SIG-M5 (cell line): ENCODE measurements at regions not wholly inside any gene's neighbourhood (a gene's known extent, or its start where the extent isn't known, plus 50 kb on each side); places are given as distances from the start of the nearest gene placed in this dataset.
A peak's percentile ranks its signal among the peaks of the same experiment; 100 is the strongest.
"Not testable (repeated sequence)": the region's sequence is repeated elsewhere in the genome, so short reads cannot be mapped to it uniquely, and the experiment has no call there.

Experiments
- DNase-seq: peaks from one replicate; lab custom pipeline; 2025; lab: John Stamatoyannopoulos, UW

GRCh38 chr15:79673416-79674123 is 223.2 kb downstream of the MTHFS start:
- peak; percentile 11 for DNase-seq

- DNase-seq: no peak
Observed at GRCh38 chr15:79674124-79674465, 222.7 kb downstream of the MTHFS start.

GRCh38 chr15:79675982-79676381 is 220.8 kb downstream of the MTHFS start:
- no peak for DNase-seq

GRCh38 chr15:79676621-79677020 is 220.2 kb downstream of the MTHFS start:
- DNase-seq: no peak

GRCh38 chr15:79677241-79677640 is 219.6 kb downstream of the MTHFS start:
- no peak for DNase-seq

- no peak for DNase-seq
Observed at GRCh38 chr15:79678032-79678701, 218.6 kb downstream of the MTHFS start.

GRCh38 chr15:79680720-79681119 is 216.1 kb downstream of the MTHFS start:
- no peak for DNase-seq

- no peak for DNase-seq
Observed at GRCh38 chr15:79682285-79682684, 214.5 kb downstream of the MTHFS start.

GRCh38 chr15:79682851-79683288 is 213.9 kb downstream of the MTHFS start:
- DNase-seq: no peak

- no peak for DNase-seq
Observed at GRCh38 chr15:79689030-79689429, 207.8 kb downstream of the MTHFS start.

GRCh38 chr15:79700951-79701480 is 195.8 kb downstream of the MTHFS start:
- DNase-seq: no peak

GRCh38 chr15:79702621-79703020 is 194.2 kb downstream of the MTHFS start:
- no peak for DNase-seq

- DNase-seq: no peak
Observed at GRCh38 chr15:79721256-79721655, 175.6 kb downstream of the MTHFS start.

- DNase-seq: no peak
Observed at GRCh38 chr15:79724312-79724711, 172.5 kb downstream of the MTHFS start.

GRCh38 chr15:79724804-79725203 is 172.0 kb downstream of the MTHFS start:
- no peak for DNase-seq

GRCh38 chr15:79728867-79729266 is 167.9 kb downstream of the MTHFS start:
- no peak for DNase-seq

GRCh38 chr15:79736435-79737000 is 160.3 kb downstream of the MTHFS start:
- DNase-seq: no peak

GRCh38 chr15:79738143-79738542 is 158.7 kb downstream of the MTHFS start:
- DNase-seq: no peak

GRCh38 chr15:79740561-79740960 is 156.3 kb downstream of the MTHFS start:
- DNase-seq: no peak

GRCh38 chr15:79743032-79743431 is 153.8 kb downstream of the MTHFS start:
- DNase-seq: no peak

GRCh38 chr15:79744485-79744884 is 152.3 kb downstream of the MTHFS start:
- not testable (repeated sequence) for DNase-seq

- no peak for DNase-seq
Observed at GRCh38 chr15:79756365-79756764, 140.4 kb downstream of the MTHFS start.

- no peak for DNase-seq
Observed at GRCh38 chr15:79765081-79765480, 131.7 kb downstream of the MTHFS start.
